ENCODE measurements at regions not wholly inside any gene's neighbourhood (a gene's known extent, or its start where the extent isn't known, plus 50 kb on each side); places are given as distances from the start of the nearest gene placed in this dataset.

DNA sequence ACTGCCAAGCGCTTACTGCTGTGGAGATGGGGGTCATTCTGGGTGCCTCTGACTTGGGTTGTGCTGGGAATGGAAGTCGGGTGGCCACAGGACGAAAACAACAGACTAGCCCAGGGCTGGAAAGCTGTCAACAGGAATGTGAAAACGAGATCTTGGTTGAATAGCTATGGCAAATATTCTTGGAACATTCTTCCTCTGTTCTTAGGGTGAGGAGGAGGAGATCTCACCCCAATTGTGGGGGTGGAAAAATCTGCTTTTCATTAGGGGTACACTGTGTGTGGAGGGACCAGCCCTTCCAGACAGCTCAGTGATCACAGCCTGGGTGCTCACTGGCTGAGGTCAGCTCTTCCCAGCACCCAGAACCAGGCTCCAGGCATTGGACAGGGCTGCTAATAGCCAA lies 52.0 kb upstream of the PRSS23 start:
- TF ChIP-seq ZNF274 (IDR thresholded peaks at IDR 0.05; ENCODE audit: low read depth, low read length), result no peak
- no peak for TF ChIP-seq YY1 (IDR thresholded peaks at IDR 0.05; ENCODE audit: insufficient read depth, insufficient read length)
- TF ChIP-seq SUZ12 (IDR thresholded peaks at IDR 0.05; ENCODE audit: extremely low read depth, insufficient read depth, insufficient read length), result no peak

All from NT2/D1 (cell line).